ENCODE measurements at regions not wholly inside any gene's neighbourhood (a gene's known extent, or its start where the extent isn't known, plus 50 kb on each side); places are given as distances from the start of the nearest gene placed in this dataset.

DNA sequence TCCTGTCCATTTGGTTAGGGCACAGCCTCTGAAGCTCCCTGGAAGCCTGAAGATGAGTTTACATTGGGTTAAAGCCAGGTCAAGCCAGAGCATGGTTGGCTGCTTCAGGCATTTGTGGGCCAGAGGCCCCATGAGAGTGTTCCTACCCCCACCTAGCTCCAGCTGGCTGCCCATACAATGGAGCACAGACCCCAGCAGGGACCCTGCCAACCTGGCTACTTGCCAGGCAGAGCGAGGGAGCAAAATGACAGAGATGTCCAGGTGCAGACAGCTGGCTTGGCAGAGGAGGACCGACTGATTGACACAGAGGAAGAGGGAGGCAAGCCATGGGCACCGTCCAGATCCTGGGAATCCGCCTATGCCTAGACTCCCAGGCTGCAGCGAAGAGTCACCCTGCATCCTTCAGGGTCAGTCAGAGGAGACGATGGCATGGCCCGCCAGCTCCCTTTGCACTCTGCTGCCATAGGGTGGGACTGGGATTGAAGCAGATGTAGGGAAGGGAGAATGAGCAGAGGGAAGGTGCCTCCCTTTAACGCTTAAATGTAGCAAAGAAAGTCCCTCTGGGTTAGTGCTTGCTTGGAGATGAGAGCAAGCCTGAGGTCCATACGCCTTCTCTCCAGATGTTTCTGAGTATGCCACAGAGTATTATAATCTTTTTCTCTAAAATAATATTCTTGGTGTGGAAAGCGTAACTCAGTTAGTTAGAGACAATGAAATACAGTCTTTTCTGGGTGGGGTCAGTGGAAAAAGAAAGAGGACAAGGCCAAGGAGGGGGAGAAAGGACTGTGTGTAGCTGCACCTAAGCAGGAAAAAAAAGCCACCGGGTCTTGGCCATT is 77.6 kb upstream of the FYN start:
- TF ChIP-seq SUZ12 (IDR thresholded peaks at IDR 0.05; ENCODE audit: extremely low read depth, insufficient read depth, insufficient read length) = no peak
- TF ChIP-seq ZNF274 (IDR thresholded peaks at IDR 0.05; ENCODE audit: low read depth, low read length) = no peak
- TF ChIP-seq YY1 (IDR thresholded peaks at IDR 0.05; ENCODE audit: insufficient read depth, insufficient read length) = no peak
